ELF-1 (cell line): ENCODE measurements at regions not wholly inside any gene's neighbourhood (a gene's known extent, or its start where the extent isn't known, plus 50 kb on each side); places are given as distances from the start of the nearest gene placed in this dataset.

Experiments used
- DNase-seq: peaks from one replicate; pipeline ENCODE4 v3.0.0-alpha.2; 2016; ENCODE audit warnings: low read depth, low spot score

GRCh38 chr14:28426960-28427359 lies 339.6 kb upstream of the FOXG1 start:
- DNase-seq, result no peak

- no peak for DNase-seq
Measured at GRCh38 chr14:28436821-28437220, 329.8 kb upstream of the FOXG1 start.

- DNase-seq, result no peak
Measured at GRCh38 chr14:28461389-28461788, 305.2 kb upstream of the FOXG1 start.

GRCh38 chr14:28467611-28468010 lies 299.0 kb upstream of the FOXG1 start:
- no peak for DNase-seq

GRCh38 chr14:28468191-28469151 lies 298.1 kb upstream of the FOXG1 start:
- peak; percentile 71 for DNase-seq

GRCh38 chr14:28482251-28483040 lies 284.1 kb upstream of the FOXG1 start:
- DNase-seq, result no peak

- no peak for DNase-seq
Measured at GRCh38 chr14:28483506-28483905, 283.1 kb upstream of the FOXG1 start.

GRCh38 chr14:28488684-28489083 lies 277.9 kb upstream of the FOXG1 start:
- no peak for DNase-seq

- no peak for DNase-seq
Measured at GRCh38 chr14:28493516-28493915, 273.1 kb upstream of the FOXG1 start.

- DNase-seq, result no peak
Measured at GRCh38 chr14:28494196-28494595, 272.4 kb upstream of the FOXG1 start.

- no peak for DNase-seq
Measured at GRCh38 chr14:28496364-28496763, 270.2 kb upstream of the FOXG1 start.

GRCh38 chr14:28502517-28502916 lies 264.1 kb upstream of the FOXG1 start:
- no peak for DNase-seq

- DNase-seq, result no peak
Measured at GRCh38 chr14:28515571-28515970, 251.0 kb upstream of the FOXG1 start.

GRCh38 chr14:28536889-28537288 lies 229.7 kb upstream of the FOXG1 start:
- no peak for DNase-seq

- DNase-seq, result no peak
Measured at GRCh38 chr14:28542040-28542439, 224.5 kb upstream of the FOXG1 start.

- no peak for DNase-seq
Measured at GRCh38 chr14:28565345-28565744, 201.2 kb upstream of the FOXG1 start.

GRCh38 chr14:28570391-28570790 lies 196.2 kb upstream of the FOXG1 start:
- DNase-seq, result no peak

GRCh38 chr14:28571636-28572035 lies 195.0 kb upstream of the FOXG1 start:
- no peak for DNase-seq

- DNase-seq, result no peak
Measured at GRCh38 chr14:28576523-28576922, 190.1 kb upstream of the FOXG1 start.

GRCh38 chr14:28577187-28577586 lies 189.4 kb upstream of the FOXG1 start:
- DNase-seq, result no peak

GRCh38 chr14:28577711-28578131 lies 188.9 kb upstream of the FOXG1 start:
- DNase-seq, result no peak

GRCh38 chr14:28584951-28585350 lies 181.6 kb upstream of the FOXG1 start:
- no peak for DNase-seq

- DNase-seq, result no peak
Measured at GRCh38 chr14:28589792-28590191, 176.8 kb upstream of the FOXG1 start.
